Heart left ventricle (tissue), 16 donors: ENCODE measurements at regions not wholly inside any gene's neighbourhood (a gene's known extent, or its start where the extent isn't known, plus 50 kb on each side); places are given as distances from the start of the nearest gene placed in this dataset.
A peak's percentile ranks its signal among the peaks of the same experiment; 100 is the strongest.
"Not testable (repeated sequence)": the region's sequence is repeated elsewhere in the genome, so short reads cannot be mapped to it uniquely, and the experiment has no call there.

Experiments used
- ATAC-seq, 4 donors: fragments of 200-7000 bp; cut with Tn5 transposase; one replicate each; pipeline ENCODE4 v1.9.1; 2020 to 2022; ENCODE audit warnings: moderate library complexity in 4 of 4, mild to moderate bottlenecking in 3 of 4, moderate number of reproducible peaks in 1 of 4
- DNase-seq, 5 donors: peaks; one replicate each; pipeline ENCODE4 v3.0.0-alpha.2; 2020
- H3K27ac ChIP-seq, 12 donors: fragments of 200-600 bp; sonication (generic) in 4 of 12; one replicate each; pipeline versions ENCODE4 v1.5.0 to v1.8.0; 2016 to 2022; ENCODE audit warnings: mild to moderate bottlenecking in 2 of 12
- H3K27me3 ChIP-seq, 9 donors: fragments of 200-600 bp; sonication (generic) in 2 of 9; one replicate each; pipeline versions ENCODE4 v1.5.1 to v1.8.0; 2016 to 2022; ENCODE audit warnings: mild to moderate bottlenecking in 3 of 9
- H3K36me3 ChIP-seq, 9 donors: fragments of 200-600 bp; sonication (generic) in 2 of 9; one replicate each; pipeline versions ENCODE4 v1.5.0 to v1.8.0; 2018 to 2022; ENCODE audit warnings: mild to moderate bottlenecking in 2 of 9
- H3K4me1 ChIP-seq, 12 donors: fragments of 200-600 bp; sonication (generic) in 4 of 12; one replicate each; pipeline versions ENCODE4 v1.5.0 to v1.8.0; 2016 to 2022; ENCODE audit warnings: mild to moderate bottlenecking in 3 of 12
- H3K4me3 ChIP-seq, 12 donors: fragments of 200-600 bp; sonication (generic) in 4 of 12; one replicate each; pipeline versions ENCODE4 v1.5.0 to v1.8.0; 2017 to 2022; ENCODE audit warnings: mild to moderate bottlenecking in 9 of 12, moderate library complexity in 4 of 12
- H3K9me3 ChIP-seq, 12 donors: fragments of 200-600 bp; sonication (generic) in 4 of 12; one replicate each; pipeline versions ENCODE4 v1.5.0 to v1.8.0; 2016 to 2022; ENCODE audit warnings: mild to moderate bottlenecking in 1 of 12
- POLR2A ChIP-seq, 2 donors: fragments of 450-650 bp; IDR thresholded peaks; one replicate each; pipeline ENCODE4 v1.6.1; 2017; ENCODE audit warnings: antibody characterized with exemption in 2 of 2, mild to moderate bottlenecking in 2 of 2, moderate library complexity in 2 of 2
- WGBS, 4 donors: extraction: QIAGEN DNeasy Blood & Tissue Kit in 2 of 4; methylation state at CpG; one replicate each; pipeline versions ENCODE4 v1.1.5 to v1.1.7; 2013 to 2018; 5-methylcytosine and 5-hydroxymethylcytosine counted together
- intact Hi-C, 10 donors: fragments of 100-400 bp; cut with DNase I; formaldehyde crosslinking; loops; one replicate each; pipeline versions ENCODE4 v1.11.1 to v1.14.2; 2022
- TF ChIP-seq, protein P1 (sequence below), 12 donors: fragments of 200-600 bp; sonication (generic) in 4 of 12; IDR thresholded peaks; one replicate each; pipeline versions ENCODE4 v1.5.0 to v1.8.0; 2018 to 2022; ENCODE audit warnings: antibody characterized with exemption in 12 of 12, mild to moderate bottlenecking in 5 of 12
- donor health status: ischemic (EF 13 %, LVEDD 7.1; RV severe dilation, severe dysfunction).
- donor health status: healthy with polysubstance abuse.
- donor health status: DM: no; HTN: yes; CAD: no.
- donor health status: DM: no; HTN: no; CAD: no.
- donor health status: ischemic (EF 25% LVEDD 6.9; RV normal size, moderate dysfunction).
- donor health status: ischemic (EF 25% LVEDD 5.7; RV mildly dilated, moderate dysfunction).
- donor health status: healthy.
- donor health status: DM: yes; HTN: yes; CAD: no.
- donor health status: ischemic (EF 35%, LVEDD 5.7; RV mildly dilated, moderate dysfunction).
- donor health status: nonischemic (EF 11% LVEDD 7.7; RV severe dilation, severe dysfunction).
- donor health status: DM: yes; HTN: yes; CAD: no.
- donor health status: PGD.
- donor health status: ischemic (EF 29% LVEDD 5.4; RV normal size, mild dysfunction).
- donor health status: nonischemic (EF 23%, LVEDD 6.1; RV moderate dilation, normal function).

DNA sequence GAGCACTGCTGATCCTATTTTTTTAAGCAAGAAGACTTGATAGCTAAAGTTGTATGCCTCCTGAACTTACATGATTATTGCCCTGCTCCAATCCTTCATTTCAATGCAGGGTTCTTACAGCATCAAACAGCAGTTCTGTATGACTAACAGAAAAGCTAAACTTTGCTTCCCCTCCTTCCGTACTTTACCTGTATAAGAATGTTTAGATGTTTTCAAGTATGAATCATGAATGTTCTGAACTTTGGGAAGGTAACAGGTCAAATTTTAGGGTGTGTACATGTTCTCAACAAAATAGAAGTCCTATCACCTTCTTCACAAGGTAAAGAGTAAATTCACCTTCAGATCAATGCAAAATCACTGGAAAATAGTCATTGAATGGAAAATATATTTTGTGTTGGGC is 972.6 kb upstream of the SEMA6A start:
- no peak overlapping the region for H3K27ac ChIP-seq
- no peaks in the 10 kb centered on the region for H3K27me3 ChIP-seq
- intact Hi-C loops: no loop called here
- TF ChIP-seq, protein P1, sequence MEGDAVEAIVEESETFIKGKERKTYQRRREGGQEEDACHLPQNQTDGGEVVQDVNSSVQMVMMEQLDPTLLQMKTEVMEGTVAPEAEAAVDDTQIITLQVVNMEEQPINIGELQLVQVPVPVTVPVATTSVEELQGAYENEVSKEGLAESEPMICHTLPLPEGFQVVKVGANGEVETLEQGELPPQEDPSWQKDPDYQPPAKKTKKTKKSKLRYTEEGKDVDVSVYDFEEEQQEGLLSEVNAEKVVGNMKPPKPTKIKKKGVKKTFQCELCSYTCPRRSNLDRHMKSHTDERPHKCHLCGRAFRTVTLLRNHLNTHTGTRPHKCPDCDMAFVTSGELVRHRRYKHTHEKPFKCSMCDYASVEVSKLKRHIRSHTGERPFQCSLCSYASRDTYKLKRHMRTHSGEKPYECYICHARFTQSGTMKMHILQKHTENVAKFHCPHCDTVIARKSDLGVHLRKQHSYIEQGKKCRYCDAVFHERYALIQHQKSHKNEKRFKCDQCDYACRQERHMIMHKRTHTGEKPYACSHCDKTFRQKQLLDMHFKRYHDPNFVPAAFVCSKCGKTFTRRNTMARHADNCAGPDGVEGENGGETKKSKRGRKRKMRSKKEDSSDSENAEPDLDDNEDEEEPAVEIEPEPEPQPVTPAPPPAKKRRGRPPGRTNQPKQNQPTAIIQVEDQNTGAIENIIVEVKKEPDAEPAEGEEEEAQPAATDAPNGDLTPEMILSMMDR (IDR thresholded peaks at IDR 0.05): no peak
- TF ChIP-seq POLR2A (IDR thresholded peaks at IDR 0.05): no peak
- 86 to 97% (median 93%) methylated on average over 1 of the region's 1 CpG for WGBS, 4 donors
- peaks cover 0 to 4% (median 0%) of the 10 kb centered on the region in 12 donors for H3K9me3 ChIP-seq
- no peak overlapping the region for H3K4me3 ChIP-seq
- DNase-seq (no peak), ATAC-seq (no peak)
- H3K4me1 ChIP-seq: no peaks in the 10 kb centered on the region
- H3K36me3 ChIP-seq: no peaks in the 10 kb centered on the region

DNA sequence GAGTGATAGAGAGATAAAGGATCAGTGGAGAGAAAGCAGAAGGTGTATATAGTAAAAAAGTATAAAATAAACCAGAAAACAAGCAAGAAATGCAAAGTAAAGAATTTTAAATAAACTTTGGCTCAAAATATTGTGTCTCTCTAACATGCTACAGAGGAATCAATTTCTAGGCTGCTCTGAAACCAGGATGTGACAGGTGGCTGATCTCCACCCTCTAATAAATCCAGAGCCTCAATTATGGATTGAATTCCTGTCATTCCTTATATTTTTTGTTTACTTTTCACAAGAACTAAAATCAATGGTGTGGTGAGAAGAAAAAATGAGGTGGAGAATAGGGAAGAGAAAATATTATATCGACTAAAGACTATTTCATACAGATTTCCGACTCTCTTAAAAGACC is 965.1 kb upstream of the SEMA6A start:
- Histone ChIP-seq H3K27me3 (no peaks in the 10 kb centered on the region), H3K36me3 (no peaks in the 10 kb centered on the region), H3K27ac (no peak overlapping the region), H3K4me1 (no peaks in the 10 kb centered on the region), H3K4me3 (no peak overlapping the region), H3K9me3 (peaks cover 0 to 4% (median 0%) of the 10 kb centered on the region in 12 donors)
- DNase-seq (no peak), ATAC-seq (no peak)
- TF ChIP-seq, protein P1 (IDR thresholded peaks at IDR 0.05): no peak
- no peak for TF ChIP-seq POLR2A (IDR thresholded peaks at IDR 0.05)
- intact Hi-C loops: no loop called here
- WGBS, 4 donors: 91 to 97% (median 94%) methylated on average over 2 of the region's 2 CpGs

DNA sequence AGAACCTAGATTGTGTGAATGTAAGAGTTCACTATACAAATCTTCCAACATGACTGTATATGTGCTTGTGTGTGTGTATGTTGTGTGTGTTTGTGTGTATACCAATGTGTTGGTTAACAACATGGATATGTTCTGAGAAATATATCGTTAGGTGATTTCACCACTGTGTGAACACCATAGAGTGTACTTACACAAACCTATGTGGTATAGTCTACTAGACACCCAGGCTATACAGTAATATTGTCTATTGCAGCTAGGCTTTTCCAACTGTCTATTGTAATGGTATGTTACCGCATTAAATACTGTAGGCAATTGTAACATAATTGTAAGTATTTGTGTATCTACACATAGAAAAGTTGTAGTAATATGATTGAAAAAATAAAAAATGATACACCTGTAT is 959.2 kb upstream of the SEMA6A start:
- intact Hi-C loops: no loop called here
- Histone ChIP-seq H3K4me1 (no peaks in the 10 kb centered on the region), H3K9me3 (no peaks in the 10 kb centered on the region), H3K27ac (no peak overlapping the region), H3K27me3 (no peaks in the 10 kb centered on the region), H3K4me3 (no peak overlapping the region), H3K36me3 (no peaks in the 10 kb centered on the region)
- WGBS, 4 donors: 90 to 98% (median 97%) methylated on average over 2 of the region's 2 CpGs
- ATAC-seq (no peak), DNase-seq (no peak)
- TF ChIP-seq, protein P1 (IDR thresholded peaks at IDR 0.05): no peak
- TF ChIP-seq POLR2A (IDR thresholded peaks at IDR 0.05): no peak

DNA sequence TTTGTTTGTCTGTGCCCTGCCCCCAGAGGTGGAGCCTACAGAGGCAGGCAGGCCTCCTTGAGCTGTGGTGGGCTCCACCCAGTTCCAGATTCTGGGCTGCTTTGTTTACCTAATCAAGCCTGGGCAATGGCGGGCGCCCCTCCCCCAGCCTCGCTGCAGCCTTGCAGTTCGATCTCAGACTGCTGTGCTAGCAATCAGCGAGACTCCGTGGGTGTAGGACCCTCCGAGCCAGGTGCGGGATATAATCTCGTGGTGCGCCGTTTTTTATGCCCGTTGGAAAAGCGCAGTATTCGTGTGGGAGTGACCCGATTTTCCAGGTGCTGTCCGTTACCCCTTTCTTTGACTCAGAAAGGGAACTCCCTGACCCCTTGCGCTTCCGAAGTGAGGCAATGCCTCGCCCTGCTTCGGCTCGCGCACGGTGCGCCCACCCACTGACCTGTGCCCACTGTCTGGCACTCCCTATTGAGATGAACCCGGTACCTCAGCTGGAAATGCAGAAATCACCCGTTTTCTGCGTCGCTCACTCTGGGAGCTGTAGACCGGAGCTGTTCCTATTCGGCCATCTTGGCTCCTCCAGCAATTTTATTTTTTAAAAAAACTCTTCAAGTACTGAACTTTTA is 958.5 kb upstream of the SEMA6A start:
- H3K27ac ChIP-seq, H3K4me3 ChIP-seq, intact Hi-C loops, H3K36me3 ChIP-seq, H3K4me1 ChIP-seq, ATAC-seq, H3K9me3 ChIP-seq, H3K27me3 ChIP-seq: not testable (repeated sequence)
- DNase-seq: peak in 1 of 5 donors; percentile 42
- WGBS, 4 donors: 95 to 96% (median 95%) methylated on average over 25 to 30 of the region's 30 CpGs

DNA sequence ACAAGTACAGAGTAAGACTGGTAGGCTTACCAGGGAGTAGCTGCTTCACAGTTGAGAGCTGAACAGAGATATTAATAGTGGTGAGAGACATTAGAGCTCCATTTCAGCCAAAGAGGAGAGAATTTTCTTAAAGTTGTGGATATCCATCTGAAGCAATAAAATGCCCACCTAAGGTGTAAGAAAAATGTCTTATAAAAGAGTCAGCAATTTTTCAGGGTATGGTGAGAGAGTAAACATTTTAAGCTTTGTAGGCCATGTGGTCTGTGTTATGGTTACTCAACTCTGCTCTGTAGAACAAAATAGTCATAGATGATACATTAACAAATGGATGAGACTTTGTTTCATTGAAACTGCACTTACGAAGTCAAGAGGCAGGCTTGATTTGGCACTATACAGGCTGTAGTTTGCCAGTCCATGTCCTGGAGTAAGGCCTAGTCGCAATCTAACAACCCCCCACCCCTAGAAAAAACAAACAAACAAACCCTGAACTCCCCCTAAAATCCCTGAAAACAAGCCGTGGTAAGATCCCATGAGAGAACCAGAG is 945.4 kb upstream of the SEMA6A start:
- no peak overlapping the region for H3K4me3 ChIP-seq
- intact Hi-C loops: no loop called here
- ATAC-seq (no peak), DNase-seq (no peak)
- peaks cover 0 to 10% (median 0%) of the 10 kb centered on the region in 12 donors for H3K9me3 ChIP-seq
- no peaks in the 10 kb centered on the region for H3K36me3 ChIP-seq
- no peaks in the 10 kb centered on the region for H3K4me1 ChIP-seq
- no peak overlapping the region for H3K27ac ChIP-seq
- 64 to 74% (median 69%) methylated on average over 3 of the region's 3 CpGs for WGBS, 4 donors
- no peaks in the 10 kb centered on the region for H3K27me3 ChIP-seq
- TF ChIP-seq, protein P1 (IDR thresholded peaks at IDR 0.05): no peak
- TF ChIP-seq POLR2A (IDR thresholded peaks at IDR 0.05): no peak
